Neuronal stem cell (in vitro differentiated cells): ENCODE measurements at regions not wholly inside any gene's neighbourhood (a gene's known extent, or its start where the extent isn't known, plus 50 kb on each side); places are given as distances from the start of the nearest gene placed in this dataset.

Experiments
- DNase-seq: peaks from one replicate; pipeline ENCODE4 v3.0.0-alpha.2; 2013; ENCODE audit warnings: low spot score
- H2AFZ ChIP-seq: one replicate; pipeline ENCODE4 v1.6.1; 2013; ENCODE audit warnings: mild to moderate bottlenecking, low read length, inconsistent platforms
- H2AK5ac ChIP-seq: 2 replicates; pipeline ENCODE4 v1.6.1; 2013; ENCODE audit warnings: low read depth, mild to moderate bottlenecking, inconsistent platforms, low read length, moderate library complexity, mixed read lengths
- H2BK120ac ChIP-seq: 2 replicates; pipeline ENCODE4 v1.6.1; 2013; ENCODE audit warnings: low read depth, mild to moderate bottlenecking, inconsistent platforms, low read length, moderate library complexity, mixed read lengths
- H2BK12ac ChIP-seq: one replicate; pipeline ENCODE4 v1.6.1; 2013; ENCODE audit warnings: low read length, inconsistent platforms
- H2BK15ac ChIP-seq: 2 replicates; pipeline ENCODE4 v1.6.1; 2013; ENCODE audit warnings: mild to moderate bottlenecking, low read length, inconsistent platforms, mixed read lengths
- H2BK5ac ChIP-seq: one replicate; pipeline ENCODE4 v1.6.1; 2013; ENCODE audit warnings: inconsistent platforms, mild to moderate bottlenecking, low read length, moderate library complexity
- H3K14ac ChIP-seq: one replicate; pipeline ENCODE4 v1.6.1; 2013; ENCODE audit warnings: low read length, inconsistent platforms
- H3K18ac ChIP-seq: 2 replicates; pipeline ENCODE4 v1.6.1; 2013; ENCODE audit warnings: low read length, inconsistent platforms
- H3K23ac ChIP-seq: 2 replicates; pipeline ENCODE4 v1.6.1; 2013; ENCODE audit warnings: low read depth, mild to moderate bottlenecking, mixed read lengths, low read length, inconsistent platforms; ENCODE audit not compliant: poor library complexity
- H3K27ac ChIP-seq: replicated peaks from 3 replicates; pipeline ENCODE4 v1.5.1; 2013; ENCODE audit warnings: low read length, inconsistent platforms
- H3K27me3 ChIP-seq, 3 experiments: 2 replicates each; pipeline ENCODE4 v1.6.1; 2013; ENCODE audit warnings: low read length in 3 of 3, mild to moderate bottlenecking in 2 of 3, inconsistent platforms in 1 of 3, low read depth in 1 of 3, mixed read lengths in 1 of 3, moderate library complexity in 1 of 3; ENCODE audit not compliant: control insufficient read depth in 3 of 3, insufficient read depth in 3 of 3
- H3K36me3 ChIP-seq, 2 donors: replicated peaks in 1 of 2; 2 replicates each; pipeline ENCODE4 v1.6.1; 2013; ENCODE audit warnings: low read length in 2 of 2; ENCODE audit not compliant: control insufficient read depth in 2 of 2, insufficient read depth in 2 of 2
- H3K4ac ChIP-seq: 2 replicates; pipeline ENCODE4 v1.6.1; 2013; ENCODE audit warnings: inconsistent platforms, mild to moderate bottlenecking, low read length, moderate library complexity
- H3K4me1 ChIP-seq, 2 donors: 1 replicate in 1 of 2; 2 replicates in 1 of 2; pipeline ENCODE4 v1.6.1; 2013; ENCODE audit warnings: low read length in 2 of 2, low read depth in 1 of 2; ENCODE audit not compliant: control insufficient read depth in 2 of 2, insufficient read depth in 1 of 2
- H3K4me2 ChIP-seq: one replicate; pipeline ENCODE4 v1.6.1; 2013; ENCODE audit warnings: mild to moderate bottlenecking, low read length, inconsistent platforms; ENCODE audit not compliant: insufficient read depth, poor library complexity, severe bottlenecking
- H3K4me3 ChIP-seq, 2 donors: 2 replicates each; pipeline ENCODE4 v1.5.1; 2013; ENCODE audit warnings: low read length in 2 of 2, mild to moderate bottlenecking in 2 of 2, inconsistent platforms in 1 of 2, moderate library complexity in 1 of 2
- H3K79me1 ChIP-seq: one replicate; pipeline ENCODE4 v1.6.1; 2013; ENCODE audit warnings: low read depth, mild to moderate bottlenecking, inconsistent platforms, low read length, moderate library complexity
- H3K9ac ChIP-seq: one replicate; pipeline ENCODE4 v1.6.1; 2013; ENCODE audit warnings: mild to moderate bottlenecking, low read depth, low read length, inconsistent platforms; ENCODE audit not compliant: poor library complexity
- H3K9me3 ChIP-seq, 2 donors: replicated peaks in 1 of 2; 2 replicates each; pipeline versions ENCODE3 to v1.6.1; 2013; ENCODE audit warnings: low read length in 2 of 2, mild to moderate bottlenecking in 2 of 2, inconsistent platforms in 1 of 2, low read depth in 1 of 2, mixed read lengths in 1 of 2, moderate library complexity in 1 of 2; ENCODE audit not compliant: control insufficient read depth in 2 of 2, insufficient read depth in 1 of 2
- H4K8ac ChIP-seq: one replicate; pipeline ENCODE4 v1.6.1; 2013; ENCODE audit warnings: low read depth, mild to moderate bottlenecking, inconsistent platforms, low read length, moderate library complexity
- H4K91ac ChIP-seq: one replicate; pipeline ENCODE4 v1.6.1; 2013; ENCODE audit warnings: low read length, low read depth, mild to moderate bottlenecking, inconsistent platforms; ENCODE audit not compliant: poor library complexity
- WGBS, 2 donors: extraction: QIAGEN DNeasy Blood & Tissue Kit; methylation state at CpG; one replicate each; pipeline ENCODE4 v1.1.7; 2013; ENCODE audit warnings: missing lambda C conversion rate in 2 of 2, mixed read lengths in 1 of 2; ENCODE audit not compliant: insufficient read length in 2 of 2, insufficient replicate concordance in 1 of 2; ENCODE audit errors: extremely low coverage in 2 of 2; 5-methylcytosine and 5-hydroxymethylcytosine counted together

GRCh38 chr7:17429579-17429978, 131.1 kb downstream of the AHR start:
- H2BK15ac ChIP-seq: no peak overlapping the region
- H3K9ac ChIP-seq: no peak overlapping the region
- H3K4me1 ChIP-seq: no peaks in the 10 kb centered on the region
- no peak overlapping the region for H2AK5ac ChIP-seq
- H3K18ac ChIP-seq: no peak overlapping the region
- H3K23ac ChIP-seq: no peak overlapping the region
- H3K4me2 ChIP-seq: no peak overlapping the region
- no peak overlapping the region for H2AFZ ChIP-seq
- no peak overlapping the region for H2BK12ac ChIP-seq
- H3K27me3 ChIP-seq: no peaks in the 10 kb centered on the region
- no peak overlapping the region for H4K91ac ChIP-seq
- no peak overlapping the region for H2BK5ac ChIP-seq
- no peak for DNase-seq
- no peak overlapping the region for H3K4me3 ChIP-seq
- no peak overlapping the region for H3K27ac ChIP-seq
- H4K8ac ChIP-seq: no peak overlapping the region
- H3K14ac ChIP-seq: no peak overlapping the region
- H3K36me3 ChIP-seq: no peaks in the 10 kb centered on the region
- H3K79me1 ChIP-seq: no peaks in the 10 kb centered on the region
- no peak overlapping the region for H2BK120ac ChIP-seq
- no peak overlapping the region for H3K4ac ChIP-seq
- H3K9me3 ChIP-seq: peaks cover 5 to 14% of the 10 kb centered on the region in 2 donors
- WGBS, 2 donors: no CpG with 5 or more reads among the region's 4 CpGs

- WGBS, 2 donors: no CpG with 5 or more reads among the region's 3 CpGs
- Histone ChIP-seq H3K36me3 (no peaks in the 10 kb centered on the region), H2BK15ac (no peak overlapping the region)
These were observed 134.3 kb downstream of the AHR start for GRCh38 chr7:17432793-17433192.

GRCh38 chr7:17434191-17434590, 135.7 kb downstream of the AHR start:
- H3K9me3 ChIP-seq: no peaks in the 10 kb centered on the region
- no peak overlapping the region for H3K4me3 ChIP-seq
- no peaks in the 10 kb centered on the region for H3K27me3 ChIP-seq
- no peak overlapping the region for H3K4ac ChIP-seq
- no peak overlapping the region for H3K4me2 ChIP-seq
- no peaks in the 10 kb centered on the region for H3K36me3 ChIP-seq
- no peak overlapping the region for H2BK5ac ChIP-seq
- H2BK120ac ChIP-seq: no peak overlapping the region
- H3K23ac ChIP-seq: no peak overlapping the region
- H3K4me1 ChIP-seq: peaks cover 1 to 7% of the 10 kb centered on the region in 2 donors
- DNase-seq: no peak
- no peak overlapping the region for H3K9ac ChIP-seq
- H4K91ac ChIP-seq: no peak overlapping the region
- H3K14ac ChIP-seq: no peak overlapping the region
- no peak overlapping the region for H2AFZ ChIP-seq
- H3K18ac ChIP-seq: no peak overlapping the region
- H2AK5ac ChIP-seq: no peak overlapping the region
- WGBS, 2 donors: no CpG with 5 or more reads among the region's 3 CpGs
- no peaks in the 10 kb centered on the region for H3K79me1 ChIP-seq
- H4K8ac ChIP-seq: no peak overlapping the region
- H3K27ac ChIP-seq: no peak overlapping the region
- no peak overlapping the region for H2BK12ac ChIP-seq
- H2BK15ac ChIP-seq: no peak overlapping the region

More at GRCh38 chr7:17432793-17433192, 134.3 kb downstream of the AHR start:
- no peak for DNase-seq
- H2AFZ ChIP-seq: no peak overlapping the region
- no peak overlapping the region for H4K91ac ChIP-seq
- H2BK120ac ChIP-seq: no peak overlapping the region
- no peak overlapping the region for H3K18ac ChIP-seq
- H2AK5ac ChIP-seq: no peak overlapping the region
- no peak overlapping the region for H3K27ac ChIP-seq
- no peak overlapping the region for H3K23ac ChIP-seq
- no peak overlapping the region for H3K4ac ChIP-seq
- no peak overlapping the region for H3K4me2 ChIP-seq
- no peak overlapping the region for H3K4me3 ChIP-seq
- no peaks in the 10 kb centered on the region for H3K27me3 ChIP-seq
- H3K9me3 ChIP-seq: peaks cover 5 to 8% of the 10 kb centered on the region in 2 donors
- H3K14ac ChIP-seq: no peak overlapping the region
- no peaks in the 10 kb centered on the region for H3K79me1 ChIP-seq
- H3K9ac ChIP-seq: no peak overlapping the region
- no peak overlapping the region for H2BK5ac ChIP-seq
- H4K8ac ChIP-seq: no peak overlapping the region
- no peak overlapping the region for H2BK12ac ChIP-seq
- peaks cover 1 to 7% of the 10 kb centered on the region in 2 donors for H3K4me1 ChIP-seq

GRCh38 chr7:17434841-17435692, 136.6 kb downstream of the AHR start:
- no peak overlapping the region for H3K9ac ChIP-seq
- no peak overlapping the region for H3K4me3 ChIP-seq
- no peak overlapping the region for H3K4me2 ChIP-seq
- no peak overlapping the region for H2BK12ac ChIP-seq
- H2BK5ac ChIP-seq: no peak overlapping the region
- H2AFZ ChIP-seq: peak overlapping the region; percentile 53
- no peak overlapping the region for H2AK5ac ChIP-seq
- H3K23ac ChIP-seq: no peak overlapping the region
- no peak overlapping the region for H3K27ac ChIP-seq
- no peak overlapping the region for H2BK15ac ChIP-seq
- H4K91ac ChIP-seq: no peak overlapping the region
- H3K18ac ChIP-seq: no peak overlapping the region
- no CpG with 5 or more reads among the region's 6 CpGs for WGBS, 2 donors
- peaks cover 0 to 5% of the 10 kb centered on the region in 2 donors for H3K9me3 ChIP-seq
- no peaks in the 10 kb centered on the region for H3K36me3 ChIP-seq
- DNase-seq: no peak
- H4K8ac ChIP-seq: no peak overlapping the region
- H3K4me1 ChIP-seq: peaks cover 1 to 7% of the 10 kb centered on the region in 2 donors
- H2BK120ac ChIP-seq: no peak overlapping the region
- no peaks in the 10 kb centered on the region for H3K27me3 ChIP-seq
- no peak overlapping the region for H3K14ac ChIP-seq
- no peak overlapping the region for H3K4ac ChIP-seq
- no peaks in the 10 kb centered on the region for H3K79me1 ChIP-seq
